Endometrial microvascular endothelial cells (primary cell): ENCODE measurements at regions not wholly inside any gene's neighbourhood (a gene's known extent, or its start where the extent isn't known, plus 50 kb on each side); places are given as distances from the start of the nearest gene placed in this dataset.
"Not testable (repeated sequence)": the region's sequence is repeated elsewhere in the genome, so short reads cannot be mapped to it uniquely, and the experiment has no call there.

Experiments used
- in situ Hi-C: cut with HindIII; loops from 2 replicates; pipeline ENCODE4 v1.10.0; 2017; ENCODE audit warnings: low sequenced_read_pairs, low pct_unique_long_range_greater_than_20kb; ENCODE audit errors: inconsistent ontology term

DNA sequence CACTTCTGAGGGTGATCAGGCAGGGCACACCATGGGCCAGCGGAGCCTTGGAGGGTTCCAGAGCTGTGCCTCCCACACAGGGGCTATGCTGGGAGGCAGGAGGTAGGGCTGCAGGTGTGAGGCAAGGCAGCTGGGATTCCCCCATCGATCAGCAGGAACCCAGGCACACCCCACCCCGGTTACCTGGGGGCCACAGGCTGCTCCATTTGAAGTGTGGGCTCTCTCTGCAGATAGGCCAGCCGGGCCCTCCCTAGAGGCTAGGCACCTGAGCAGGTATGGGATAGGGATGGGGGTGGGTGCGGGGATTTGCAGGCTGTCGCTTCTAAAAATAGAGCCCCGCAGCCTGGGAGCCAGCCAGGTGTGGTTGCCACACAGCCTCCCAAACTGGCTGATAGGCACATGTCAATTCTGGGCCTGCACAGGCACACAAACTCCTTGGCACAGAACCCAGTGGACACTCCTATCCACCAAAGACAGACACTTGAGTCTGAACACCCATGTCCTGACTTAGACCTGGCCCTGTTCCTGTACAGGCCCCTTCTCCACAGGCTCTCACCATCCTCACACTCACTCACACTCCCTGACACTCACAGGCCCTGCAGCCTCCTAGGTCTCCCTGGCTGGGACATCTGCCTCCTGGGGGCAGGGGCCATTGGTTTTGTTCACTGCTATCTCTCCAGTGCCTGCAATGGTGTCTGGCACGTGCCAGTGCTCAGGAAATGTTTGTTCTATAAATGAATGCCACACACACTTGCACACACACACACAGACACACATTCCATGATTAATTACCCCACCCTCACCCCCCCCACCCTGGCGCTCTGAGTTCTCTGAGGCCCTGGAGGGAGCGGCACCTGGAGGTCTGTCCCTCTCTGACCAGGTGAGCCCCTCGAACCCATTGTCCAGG lies 73.4 kb downstream of the ZFP36L2 start:
- in situ Hi-C loops, result no loop called here

DNA sequence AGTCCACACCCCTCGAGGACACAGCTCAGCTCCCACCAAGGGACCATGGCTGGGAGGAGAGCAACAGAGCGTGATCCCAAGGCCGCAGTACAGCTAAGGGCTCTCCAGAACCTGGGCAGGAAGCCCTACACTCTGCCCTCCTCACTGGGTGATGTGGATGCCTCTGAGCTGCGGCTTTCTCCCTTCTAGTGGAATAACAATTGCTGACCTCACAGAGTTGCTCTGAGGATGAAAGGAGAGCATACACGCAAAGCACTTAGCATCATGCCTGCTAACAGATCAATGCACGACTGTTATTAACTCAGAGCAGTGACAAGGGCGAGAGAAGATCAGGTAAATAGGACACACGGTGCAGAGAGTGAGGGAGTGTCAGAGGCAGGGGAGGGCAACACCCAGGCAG lies 74.2 kb downstream of the ZFP36L2 start:
- in situ Hi-C loops, result no loop called here

DNA sequence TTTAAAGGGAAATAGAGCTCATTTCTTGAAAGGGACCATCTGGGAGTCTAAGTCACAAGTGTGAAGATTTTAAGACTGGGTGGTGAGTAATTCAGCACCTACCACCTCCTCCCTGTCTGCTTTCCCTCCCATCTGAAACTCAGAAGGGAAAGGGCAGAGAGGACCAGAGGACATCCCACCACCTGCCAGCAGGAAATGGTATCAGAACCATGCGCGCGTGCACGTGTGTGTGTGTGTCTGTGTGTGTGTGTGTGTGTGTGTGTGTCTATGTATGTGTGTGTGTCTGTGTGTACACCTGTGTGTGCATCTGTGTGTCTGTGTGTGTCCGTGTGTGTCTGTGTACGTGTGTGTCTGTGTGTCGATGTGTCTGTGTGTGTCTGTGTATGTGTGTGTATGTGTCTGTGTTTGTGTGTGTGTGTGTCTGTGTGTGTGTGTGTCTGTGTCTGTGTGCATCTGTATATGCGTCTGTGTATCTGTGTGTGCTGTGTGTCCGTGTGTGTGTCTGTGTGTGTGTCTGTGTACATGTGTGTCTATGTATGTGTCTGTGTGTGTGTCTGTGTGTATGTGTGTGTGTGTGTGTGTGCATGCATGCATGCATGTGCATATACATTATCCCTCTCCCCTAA lies 76.8 kb downstream of the ZFP36L2 start:
- in situ Hi-C loops, result no loop called here

DNA sequence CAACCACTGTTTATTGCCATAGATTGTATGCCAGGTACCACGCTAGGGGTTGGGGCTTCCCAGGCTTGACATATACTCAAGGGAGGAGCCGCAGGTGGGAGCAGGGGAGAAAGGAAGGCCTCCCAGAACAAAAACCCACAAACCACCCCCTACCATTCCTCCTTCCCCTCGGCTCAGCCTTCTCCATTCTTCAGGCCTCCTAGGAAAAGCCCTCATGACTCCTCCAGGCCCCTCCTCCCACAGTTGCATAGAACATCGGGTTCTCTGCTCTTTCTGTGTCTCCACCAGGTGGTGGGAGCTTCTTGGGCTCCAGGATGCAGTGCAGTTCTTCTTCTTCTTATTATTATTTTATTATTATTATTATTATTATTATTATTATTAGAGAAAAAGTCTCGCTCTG lies 80.3 kb downstream of the ZFP36L2 start:
- in situ Hi-C loops, result no loop called here

DNA sequence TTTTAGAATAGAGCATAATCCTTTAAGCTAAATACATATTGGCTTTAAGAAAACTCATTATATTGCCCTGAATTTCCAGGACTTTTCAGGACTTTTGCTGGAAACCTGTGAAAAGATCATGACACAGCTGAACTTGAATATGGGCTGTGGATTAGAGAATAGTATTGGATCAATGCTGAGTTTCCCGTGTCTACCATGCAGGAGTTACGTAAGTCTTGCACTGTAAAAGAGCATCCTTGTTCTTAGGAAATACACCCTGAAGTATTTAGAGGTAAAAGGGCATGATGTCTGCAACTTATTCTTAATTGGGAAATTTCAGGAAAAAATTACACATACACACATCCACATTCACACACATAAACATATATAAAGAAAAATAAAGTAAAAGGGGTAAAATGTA lies 82.1 kb downstream of the ZFP36L2 start:
- in situ Hi-C loops, result no loop called here

DNA sequence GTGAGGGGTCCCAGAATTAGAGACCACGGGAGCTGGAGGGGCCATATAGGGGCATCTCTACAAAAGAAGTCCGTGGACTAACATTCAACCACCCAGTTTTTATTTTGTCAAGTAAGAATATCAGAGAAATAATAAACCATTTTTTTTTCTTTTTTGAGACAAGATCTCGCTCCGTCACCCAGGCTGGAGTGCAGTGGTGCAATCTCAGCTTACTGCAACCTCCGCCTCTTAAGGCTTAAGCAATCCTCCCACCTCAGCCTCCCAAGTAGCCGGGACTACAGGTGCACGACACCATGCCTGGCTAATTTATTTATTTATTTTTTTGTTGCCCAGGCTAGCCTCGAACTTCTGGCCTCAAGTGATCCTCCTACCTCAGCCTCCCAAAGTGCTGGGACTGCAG lies 82.7 kb downstream of the ZFP36L2 start:
- in situ Hi-C loops, result no loop called here

DNA sequence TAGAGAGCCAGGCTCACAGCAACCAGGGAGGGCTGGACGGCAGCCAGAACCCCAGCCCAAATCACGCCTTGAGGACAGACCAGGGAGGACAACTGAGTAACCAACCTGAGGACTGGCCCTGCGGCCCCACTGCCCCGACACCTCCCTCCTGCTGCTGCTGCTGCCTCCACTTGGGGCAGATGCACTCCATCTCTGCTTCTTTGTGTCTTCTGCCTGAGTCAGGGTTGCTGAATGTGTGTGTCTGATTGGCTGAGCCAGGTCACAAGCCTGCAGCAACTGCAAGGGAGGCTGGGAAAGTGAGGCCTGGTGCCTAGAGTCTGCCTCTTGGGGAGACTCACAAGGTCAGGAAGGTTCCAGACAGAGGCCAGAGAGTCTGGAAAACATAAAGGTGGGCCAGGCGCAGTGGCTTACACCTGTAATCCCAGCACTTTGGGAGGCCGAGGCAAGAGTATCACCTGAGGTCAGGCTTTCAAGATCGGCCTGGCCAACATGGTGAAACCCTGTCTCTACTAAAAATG lies 83.4 kb downstream of the ZFP36L2 start:
- in situ Hi-C loops, result no loop called here

DNA sequence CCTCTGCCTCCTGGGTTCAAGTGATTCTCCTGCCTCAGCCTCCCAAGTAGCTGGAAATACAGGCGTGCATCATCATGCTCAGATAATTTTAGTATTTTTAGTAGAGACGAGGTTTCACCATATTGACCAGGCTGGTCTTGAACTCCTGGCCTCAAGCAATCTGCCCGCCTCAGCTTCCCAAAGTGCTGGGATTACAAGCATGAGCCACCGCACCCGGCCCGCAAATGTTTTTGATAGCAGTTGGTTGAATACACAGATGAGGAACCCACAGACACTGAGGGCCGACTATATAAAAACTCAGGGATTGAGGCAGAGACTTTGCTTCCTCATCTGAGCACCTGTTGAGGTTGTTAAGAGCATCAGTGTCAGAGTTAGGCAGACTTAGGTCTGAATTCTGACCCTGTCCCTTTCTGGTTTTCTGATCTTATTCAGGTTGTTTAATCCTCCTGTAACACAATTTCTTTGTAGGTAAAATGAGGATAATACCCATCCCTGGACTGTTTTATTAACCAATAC lies 84.7 kb downstream of the ZFP36L2 start:
- in situ Hi-C loops, result not testable (repeated sequence)

DNA sequence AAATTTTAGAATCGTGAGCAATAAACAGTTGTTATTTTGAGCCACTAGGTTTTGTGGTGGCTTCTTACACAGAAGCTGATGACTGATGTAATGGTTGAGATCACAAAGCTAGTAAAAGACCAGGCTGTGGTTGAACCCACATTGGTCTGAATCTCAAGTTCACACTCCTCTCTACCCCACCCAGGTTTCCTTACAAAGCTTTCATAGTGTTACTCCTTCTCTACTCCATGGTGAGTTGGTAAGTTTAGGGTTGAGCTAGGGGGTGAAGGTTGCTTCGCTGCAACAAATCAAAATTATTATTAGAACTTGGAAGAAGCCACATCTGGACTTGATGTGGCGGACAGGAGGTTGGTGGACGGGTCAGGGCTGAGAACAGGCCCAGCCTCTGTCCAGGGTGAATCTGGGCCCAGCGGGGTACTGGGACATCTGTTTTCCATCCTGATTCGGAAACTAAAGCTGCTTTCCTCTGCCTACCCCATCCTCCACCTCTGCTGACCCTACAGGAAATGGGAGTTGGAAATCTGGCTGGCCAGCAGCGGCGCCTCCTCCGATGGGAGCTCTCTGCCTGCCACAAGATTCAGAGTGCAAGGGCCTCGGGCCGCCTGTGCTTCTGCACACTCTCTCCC lies 86.3 kb downstream of the ZFP36L2 start:
- in situ Hi-C loops, result no loop called here

DNA sequence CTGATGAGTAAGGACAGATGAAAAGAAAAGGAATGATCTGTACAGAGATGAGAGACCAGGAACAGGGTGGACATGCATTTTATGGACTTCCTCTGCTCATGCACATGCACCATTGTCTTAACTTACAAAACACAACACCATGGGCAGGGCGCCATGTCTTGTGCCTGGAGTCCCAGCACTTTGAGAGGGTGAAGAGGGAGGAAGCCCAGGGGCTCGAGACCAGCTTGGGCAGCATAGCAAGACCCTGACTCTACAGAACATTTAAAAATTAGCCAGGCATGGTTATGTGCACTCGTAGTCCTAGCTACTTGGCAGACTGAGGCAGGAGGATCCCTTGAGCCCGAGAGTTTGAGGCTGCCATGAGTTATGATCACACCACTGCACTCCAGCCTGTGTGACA lies 86.9 kb downstream of the ZFP36L2 start:
- in situ Hi-C loops, result no loop called here

DNA sequence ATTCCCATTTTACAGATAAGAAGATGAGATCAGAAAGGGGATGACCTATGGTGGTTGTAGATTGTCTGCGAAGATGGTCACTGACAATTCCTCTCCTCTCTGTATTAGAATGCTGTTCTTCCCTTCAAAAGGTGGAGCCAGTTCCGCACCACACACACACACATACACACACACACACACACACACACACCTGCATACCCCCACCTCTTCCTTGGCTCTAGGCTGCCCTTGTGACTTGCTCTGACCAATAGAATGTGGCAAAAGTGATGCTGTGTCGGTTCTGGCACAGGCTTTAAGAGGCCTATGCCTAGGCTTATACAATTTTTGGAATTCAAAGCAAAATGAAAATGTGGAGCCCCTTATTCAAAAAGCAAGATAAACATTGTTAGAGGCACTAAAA lies 88.0 kb downstream of the ZFP36L2 start:
- in situ Hi-C loops, result no loop called here

DNA sequence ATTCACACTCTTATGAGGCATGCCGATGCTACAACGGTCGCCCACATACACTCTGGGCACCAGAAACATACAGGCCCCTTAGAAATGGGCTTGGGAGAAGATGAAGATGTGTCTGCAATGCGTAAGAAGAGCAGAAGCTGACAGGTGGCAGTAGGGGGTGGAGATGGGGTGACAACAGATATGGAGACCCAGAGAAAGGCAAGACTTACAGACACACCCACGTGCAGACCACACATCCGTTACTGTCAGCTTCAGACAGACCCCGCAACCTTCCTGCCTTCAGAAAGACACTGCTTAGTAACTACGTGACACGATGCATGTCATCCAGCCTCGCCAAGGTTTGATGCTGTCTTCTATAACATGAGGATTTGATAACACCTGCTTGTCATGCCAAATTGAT lies 89.5 kb downstream of the ZFP36L2 start:
- in situ Hi-C loops, result no loop called here

DNA sequence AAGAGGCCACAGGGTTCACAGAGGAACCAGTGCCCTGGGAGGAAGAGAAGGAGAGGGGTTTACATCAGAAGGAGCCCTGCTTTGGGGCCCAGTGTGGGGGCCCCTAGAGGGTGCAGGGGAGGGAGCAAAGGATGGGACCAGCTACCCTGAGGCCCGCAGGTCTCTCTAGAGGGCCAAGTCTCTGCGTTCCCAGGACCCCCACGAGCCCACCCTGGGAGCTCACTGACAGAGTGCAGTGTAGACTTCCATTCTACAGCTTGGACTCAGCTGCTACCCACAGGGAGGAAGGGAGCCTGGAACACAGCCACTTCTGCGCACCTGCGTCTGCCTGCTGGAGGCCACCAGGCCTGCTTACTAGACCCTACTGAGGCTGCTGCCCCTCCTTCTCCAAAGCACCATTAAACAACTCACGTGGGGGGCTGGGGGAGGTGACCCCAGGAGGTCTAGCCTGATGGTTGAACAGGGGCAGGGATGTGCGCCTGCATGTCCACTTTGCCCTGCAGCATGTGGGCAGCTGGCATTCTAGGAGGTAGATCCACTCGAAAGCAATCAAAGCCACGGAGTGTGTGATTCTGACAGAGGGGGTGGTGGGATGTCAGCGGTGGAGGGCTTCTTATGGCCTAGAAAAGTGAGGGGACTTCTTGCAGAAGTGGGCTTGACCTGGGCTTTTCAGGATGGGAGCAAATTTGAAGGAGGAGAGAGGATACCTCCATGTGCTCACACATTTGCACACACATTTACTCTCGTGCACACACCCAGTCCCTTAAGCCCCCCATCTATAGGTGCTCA lies 90.2 kb downstream of the ZFP36L2 start:
- in situ Hi-C loops, result no loop called here

DNA sequence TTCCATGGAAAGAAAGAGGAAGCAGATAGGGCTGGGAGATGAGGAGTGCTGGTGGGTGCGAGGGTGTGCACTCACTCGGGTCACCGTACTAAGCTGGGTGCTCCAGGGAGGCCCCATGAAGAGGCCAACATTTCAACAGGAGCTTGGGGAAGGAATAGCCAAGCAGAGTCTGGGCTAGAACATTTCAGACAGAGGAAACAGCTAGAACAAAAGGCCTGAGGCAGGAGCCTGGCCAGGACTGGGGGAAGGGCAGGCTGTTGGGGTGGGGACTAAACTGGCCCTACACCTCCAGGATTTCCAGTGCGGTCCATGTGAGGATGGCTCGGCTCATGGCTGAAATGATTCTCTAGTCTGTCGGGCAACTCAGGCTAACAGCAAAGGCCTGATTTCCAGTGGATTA lies 90.8 kb downstream of the ZFP36L2 start:
- in situ Hi-C loops, result no loop called here

DNA sequence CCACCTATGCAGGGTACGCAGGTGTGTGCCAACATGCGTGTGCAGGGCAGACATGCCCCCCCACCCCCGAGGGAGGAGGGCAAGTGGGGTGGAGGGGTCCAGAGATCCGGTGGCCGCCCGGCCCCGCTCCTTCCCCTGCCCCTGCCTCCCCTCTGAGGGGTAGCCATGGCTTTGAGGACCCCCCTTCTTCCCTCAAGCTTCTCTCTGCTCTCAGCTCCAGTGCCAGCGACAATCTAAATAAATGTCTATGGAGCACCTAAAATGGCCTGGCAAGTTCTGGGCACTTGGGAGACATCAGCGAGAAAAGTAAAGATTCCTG lies 91.9 kb downstream of the ZFP36L2 start:
- in situ Hi-C loops, result no loop called here

DNA sequence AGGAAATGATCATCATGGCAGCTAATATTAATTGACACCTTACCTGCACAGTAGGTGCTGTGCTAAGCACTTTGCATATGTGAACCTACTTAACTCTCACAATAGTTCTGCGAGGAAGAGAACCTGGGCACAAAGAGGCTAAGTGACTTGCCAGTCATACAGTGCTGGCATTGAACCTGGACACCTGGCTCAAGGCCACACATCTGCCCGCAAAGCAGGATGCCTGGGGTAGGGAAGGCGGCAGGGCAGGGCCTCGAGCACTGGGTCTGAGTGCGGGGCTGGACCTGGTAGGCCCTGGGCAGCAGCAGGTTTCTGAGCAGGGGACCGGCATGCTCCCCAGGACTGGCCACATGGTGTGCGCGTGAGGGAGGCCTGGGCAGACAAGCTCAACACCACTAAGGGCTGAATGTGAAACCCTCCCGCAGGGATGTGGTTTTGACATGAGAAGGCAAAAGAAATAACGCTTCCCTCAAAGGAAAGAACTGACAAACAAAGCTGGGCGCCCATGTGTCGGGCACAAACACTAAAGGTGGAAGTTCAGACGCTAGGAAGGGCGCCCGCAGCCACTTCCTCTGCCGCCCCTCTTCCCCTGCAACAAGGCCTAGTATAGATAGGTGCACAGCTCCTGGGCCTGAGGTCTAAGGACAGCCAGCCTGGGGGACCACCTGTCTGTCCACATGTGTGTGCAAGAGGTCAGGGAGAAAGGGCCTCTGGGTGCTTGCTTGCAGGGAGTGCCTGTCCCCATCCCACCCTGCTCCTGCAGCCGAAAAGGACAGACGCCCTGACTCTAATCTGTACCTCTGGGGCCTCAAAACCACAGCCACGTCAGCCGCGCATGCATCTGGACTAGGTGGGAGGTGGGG lies 92.5 kb downstream of the ZFP36L2 start:
- in situ Hi-C loops, result no loop called here

DNA sequence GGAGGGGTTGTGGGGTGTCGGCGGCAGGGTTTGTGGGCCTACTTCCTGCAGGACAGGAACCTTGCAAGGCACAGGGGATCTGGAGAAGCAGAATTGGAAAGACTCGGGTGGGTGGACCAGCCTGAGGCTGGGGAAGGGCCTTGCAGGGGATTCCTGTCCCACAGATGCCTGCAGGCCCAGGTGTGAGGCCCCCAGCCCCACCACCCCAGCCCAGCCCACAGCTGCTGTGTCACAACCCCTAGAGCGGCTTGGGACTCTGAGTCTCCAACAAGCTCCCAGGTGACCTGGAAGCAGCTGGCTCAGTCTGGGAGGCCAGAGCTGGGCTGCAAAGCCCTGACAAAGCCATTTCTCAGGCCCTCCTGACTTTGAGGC lies 93.1 kb downstream of the ZFP36L2 start:
- in situ Hi-C loops, result no loop called here

DNA sequence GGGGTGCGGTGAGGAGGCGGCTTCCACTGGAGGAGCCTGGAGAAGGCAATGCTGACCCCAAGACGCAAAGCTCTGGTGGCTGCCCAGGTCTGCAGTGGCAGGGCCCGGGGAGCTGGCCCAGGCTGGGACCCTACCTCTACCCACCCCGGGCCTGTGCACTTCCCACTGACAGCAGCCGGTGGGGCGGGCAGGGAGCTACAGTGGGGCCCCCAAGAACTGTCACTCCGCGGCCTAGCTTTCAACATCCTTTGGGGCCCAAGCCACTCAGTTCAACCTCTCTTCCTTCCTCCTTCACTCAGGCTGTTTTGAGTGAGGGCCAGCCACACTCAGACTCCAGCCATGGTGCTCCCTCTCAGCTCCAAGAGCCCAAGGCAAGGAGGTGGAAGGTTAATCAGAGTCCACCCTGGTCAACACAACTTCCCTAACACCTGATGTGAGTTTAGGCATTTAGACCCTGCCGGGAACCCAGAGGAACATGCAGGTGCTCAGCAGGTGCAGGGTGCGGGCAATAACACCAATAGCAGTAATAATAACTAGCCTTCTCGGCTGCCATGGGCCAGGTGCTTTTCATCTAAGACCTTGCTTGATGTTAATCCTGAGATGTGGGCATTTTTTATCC lies 93.6 kb downstream of the ZFP36L2 start:
- in situ Hi-C loops, result no loop called here
